ENCODE measurements at regions not wholly inside any gene's neighbourhood (a gene's known extent, or its start where the extent isn't known, plus 50 kb on each side); places are given as distances from the start of the nearest gene placed in this dataset.

GRCh38 chr2:167697948-167698347 is 549.4 kb downstream of the STK39 start:
- TF ChIP-seq POLR2AphosphoS5 (IDR thresholded peaks at IDR 0.05), result no peak
- TF ChIP-seq EP300 (IDR thresholded peaks at IDR 0.05), result no peak
